Neutrophil (primary cell): ENCODE measurements at regions not wholly inside any gene's neighbourhood (a gene's known extent, or its start where the extent isn't known, plus 50 kb on each side); places are given as distances from the start of the nearest gene placed in this dataset.
"Not testable (repeated sequence)": the region's sequence is repeated elsewhere in the genome, so short reads cannot be mapped to it uniquely, and the experiment has no call there.

ENCODE experiments used
- H3K27ac ChIP-seq: fragments of 200-600 bp; sonication (generic); 2 replicates; pipeline ENCODE4 v1.5.1; 2016; ENCODE audit warnings: mild to moderate bottlenecking, moderate library complexity
- H3K27me3 ChIP-seq: fragments of 200-600 bp; sonication (generic); 2 replicates; pipeline ENCODE4 v1.6.0; 2016; ENCODE audit warnings: mild to moderate bottlenecking
- H3K36me3 ChIP-seq: fragments of 200-600 bp; sonication (generic); 2 replicates; pipeline ENCODE4 v1.5.1; 2017
- H3K4me1 ChIP-seq, 2 experiments: fragments of 200-600 bp in 1 of 2; sonication (generic) in 1 of 2; 1 replicate in 1 of 2; 2 replicates in 1 of 2; pipeline versions ENCODE4 v1.5.1 to v1.6.1; 2013 to 2016; ENCODE audit warnings: low read depth in 1 of 2, low read length in 1 of 2, mild to moderate bottlenecking in 1 of 2, moderate library complexity in 1 of 2; ENCODE audit not compliant: control insufficient read depth in 1 of 2, insufficient read depth in 1 of 2
- H3K4me3 ChIP-seq, 2 experiments: fragments of 200-600 bp in 1 of 2; sonication (generic) in 1 of 2; 1 replicate in 1 of 2; 2 replicates in 1 of 2; pipeline ENCODE4 v1.5.1; 2013 to 2016; ENCODE audit warnings: low read depth in 1 of 2, low read length in 1 of 2, mild to moderate bottlenecking in 1 of 2, moderate library complexity in 1 of 2
- H3K9me3 ChIP-seq: fragments of 200-600 bp; sonication (generic); 2 replicates; pipeline ENCODE4 v1.5.1; 2016
- TF ChIP-seq, protein P1 (sequence below): fragments of 200-600 bp; sonication (generic); IDR thresholded peaks from 2 replicates; pipeline ENCODE4 v1.5.1; 2016; ENCODE audit warnings: antibody characterized with exemption

DNA sequence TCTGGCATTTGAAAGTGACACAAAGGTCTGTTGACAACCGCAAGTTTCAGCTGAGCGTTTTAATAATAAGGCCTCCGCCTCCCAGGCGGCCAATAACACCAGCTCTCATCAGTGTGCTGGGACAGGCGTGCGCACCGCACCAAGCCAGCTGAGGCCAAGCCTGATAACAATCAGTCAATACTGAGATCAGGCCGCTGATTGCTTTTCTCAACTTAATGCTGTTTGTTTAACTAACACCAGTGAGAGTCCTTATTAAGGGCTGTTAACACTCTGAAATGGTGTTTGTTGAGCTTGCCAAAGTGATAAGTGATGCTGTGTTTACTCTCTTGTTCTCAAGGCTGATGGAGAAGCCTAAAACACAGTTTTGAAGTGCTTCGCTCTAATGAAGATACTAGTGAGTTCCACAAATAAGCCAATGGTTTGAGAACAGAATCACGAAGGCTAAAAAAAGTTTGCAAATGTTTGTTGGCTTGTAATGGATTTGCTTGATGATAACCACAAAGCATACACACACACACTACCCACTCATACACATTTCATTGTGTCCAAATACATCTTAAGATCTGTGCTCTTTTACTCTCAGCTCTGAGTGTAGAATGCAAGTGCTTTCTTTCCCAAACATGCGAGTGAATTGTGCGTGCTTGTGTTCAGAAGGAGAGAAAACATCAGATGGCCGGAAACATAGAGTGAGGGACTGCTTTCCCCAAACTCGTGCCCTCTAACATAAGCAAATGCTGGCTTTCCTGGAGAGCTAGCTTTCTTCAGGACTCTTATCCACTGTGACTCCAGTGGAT is 330.4 kb upstream of the KLF4 start:
- Histone ChIP-seq H3K27me3 (no peaks in the 10 kb centered on the region), H3K4me1 (no peaks in the 10 kb centered on the region), H3K36me3 (no peaks in the 10 kb centered on the region), H3K9me3 (no peaks in the 10 kb centered on the region), H3K27ac (no peak overlapping the region), H3K4me3 (no peak overlapping the region)
- TF ChIP-seq, protein P1, sequence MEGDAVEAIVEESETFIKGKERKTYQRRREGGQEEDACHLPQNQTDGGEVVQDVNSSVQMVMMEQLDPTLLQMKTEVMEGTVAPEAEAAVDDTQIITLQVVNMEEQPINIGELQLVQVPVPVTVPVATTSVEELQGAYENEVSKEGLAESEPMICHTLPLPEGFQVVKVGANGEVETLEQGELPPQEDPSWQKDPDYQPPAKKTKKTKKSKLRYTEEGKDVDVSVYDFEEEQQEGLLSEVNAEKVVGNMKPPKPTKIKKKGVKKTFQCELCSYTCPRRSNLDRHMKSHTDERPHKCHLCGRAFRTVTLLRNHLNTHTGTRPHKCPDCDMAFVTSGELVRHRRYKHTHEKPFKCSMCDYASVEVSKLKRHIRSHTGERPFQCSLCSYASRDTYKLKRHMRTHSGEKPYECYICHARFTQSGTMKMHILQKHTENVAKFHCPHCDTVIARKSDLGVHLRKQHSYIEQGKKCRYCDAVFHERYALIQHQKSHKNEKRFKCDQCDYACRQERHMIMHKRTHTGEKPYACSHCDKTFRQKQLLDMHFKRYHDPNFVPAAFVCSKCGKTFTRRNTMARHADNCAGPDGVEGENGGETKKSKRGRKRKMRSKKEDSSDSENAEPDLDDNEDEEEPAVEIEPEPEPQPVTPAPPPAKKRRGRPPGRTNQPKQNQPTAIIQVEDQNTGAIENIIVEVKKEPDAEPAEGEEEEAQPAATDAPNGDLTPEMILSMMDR, result no peak

DNA sequence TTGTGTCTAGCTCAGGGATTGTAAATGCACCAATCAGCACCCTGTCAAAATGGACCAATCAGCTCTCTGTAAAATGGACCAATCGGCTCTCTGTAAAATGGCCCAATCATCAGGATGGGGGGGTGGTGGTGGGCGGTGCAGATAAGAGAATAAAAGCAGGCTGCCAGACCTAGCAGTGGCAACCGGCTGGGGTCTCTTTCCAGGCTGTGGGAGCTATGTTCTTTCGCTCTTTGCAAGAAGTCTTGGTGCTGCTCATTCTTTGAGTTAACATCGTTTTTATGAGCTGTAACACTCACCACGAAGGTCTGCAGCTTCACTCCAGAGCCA is 328.9 kb upstream of the KLF4 start:
- H3K4me3 ChIP-seq, H3K4me1 ChIP-seq, H3K27me3 ChIP-seq, H3K36me3 ChIP-seq, H3K9me3 ChIP-seq, H3K27ac ChIP-seq: not testable (repeated sequence)

DNA sequence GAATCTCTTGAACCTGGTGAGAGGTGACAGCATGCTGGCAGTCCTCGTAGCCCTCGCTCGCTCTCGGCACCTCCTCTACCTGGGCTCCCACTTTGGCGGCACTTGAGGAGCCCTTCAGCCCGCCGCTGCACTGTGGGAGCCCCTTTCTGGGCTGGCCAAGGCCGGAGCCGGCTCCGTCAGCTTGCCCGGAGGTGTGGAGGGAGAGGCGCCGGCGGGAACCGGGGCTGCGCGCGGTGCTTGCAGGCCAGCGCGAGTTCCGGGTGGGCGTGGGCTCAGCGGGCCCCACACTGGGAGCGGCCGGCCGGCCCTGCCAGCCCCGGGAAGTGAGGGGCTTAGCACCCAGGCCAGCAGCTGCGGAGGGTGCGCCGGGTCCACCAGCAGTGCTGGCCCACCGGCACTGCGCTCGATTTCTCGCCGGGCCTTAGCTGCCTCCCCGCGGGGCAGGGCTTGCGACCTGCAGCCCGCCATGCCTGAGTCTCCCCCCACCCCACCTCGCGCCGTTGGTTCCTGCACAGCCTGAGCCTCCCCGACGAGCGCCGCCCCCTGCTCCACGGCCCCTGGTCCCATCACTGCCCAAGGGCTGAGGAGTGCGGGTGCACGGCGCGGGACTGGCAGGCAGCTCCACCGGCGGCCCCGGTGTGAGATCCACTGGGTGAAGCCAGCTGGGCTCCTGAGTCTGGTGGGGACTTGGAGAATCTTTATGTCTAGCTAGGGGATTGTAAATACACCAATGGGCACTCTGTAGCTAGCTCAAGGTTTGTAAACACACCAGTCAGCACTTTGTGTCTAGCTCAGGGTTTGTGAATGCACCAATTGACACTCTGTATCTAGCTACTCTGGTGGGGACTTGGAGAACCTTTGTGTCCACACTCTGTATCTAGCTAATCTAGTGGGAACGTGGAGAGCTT is 328.3 kb upstream of the KLF4 start:
- H3K27me3 ChIP-seq, H3K4me1 ChIP-seq, H3K9me3 ChIP-seq, H3K36me3 ChIP-seq, H3K4me3 ChIP-seq, H3K27ac ChIP-seq: not testable (repeated sequence)

DNA sequence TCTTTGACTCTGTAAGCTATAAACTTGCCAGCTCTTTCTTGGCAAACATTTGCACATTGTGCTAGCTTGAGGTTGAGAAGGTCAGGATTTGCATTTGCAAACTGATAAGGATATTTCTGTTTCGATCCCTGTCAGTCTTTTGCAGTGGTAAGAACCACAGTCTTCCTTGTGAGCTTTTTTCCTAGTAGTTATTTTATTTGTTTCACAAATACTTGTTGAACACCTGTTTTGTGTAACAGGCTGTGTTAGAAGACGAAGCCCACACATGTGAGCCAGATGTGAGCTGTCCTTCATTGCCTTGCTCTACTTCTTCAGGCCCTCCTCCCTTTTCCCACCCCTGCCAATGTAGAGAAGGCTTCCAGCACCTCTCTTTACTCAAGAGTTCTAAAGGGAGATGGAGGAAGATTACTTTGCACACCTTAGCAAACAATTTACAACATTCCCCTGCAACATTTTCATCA is 327.0 kb upstream of the KLF4 start:
- no peak overlapping the region for H3K4me3 ChIP-seq
- TF ChIP-seq, protein P1, result no peak
- no peaks in the 10 kb centered on the region for H3K27me3 ChIP-seq
- no peaks in the 10 kb centered on the region for H3K9me3 ChIP-seq
- no peaks in the 10 kb centered on the region for H3K4me1 ChIP-seq
- H3K36me3 ChIP-seq, result no peaks in the 10 kb centered on the region
- no peak overlapping the region for H3K27ac ChIP-seq

DNA sequence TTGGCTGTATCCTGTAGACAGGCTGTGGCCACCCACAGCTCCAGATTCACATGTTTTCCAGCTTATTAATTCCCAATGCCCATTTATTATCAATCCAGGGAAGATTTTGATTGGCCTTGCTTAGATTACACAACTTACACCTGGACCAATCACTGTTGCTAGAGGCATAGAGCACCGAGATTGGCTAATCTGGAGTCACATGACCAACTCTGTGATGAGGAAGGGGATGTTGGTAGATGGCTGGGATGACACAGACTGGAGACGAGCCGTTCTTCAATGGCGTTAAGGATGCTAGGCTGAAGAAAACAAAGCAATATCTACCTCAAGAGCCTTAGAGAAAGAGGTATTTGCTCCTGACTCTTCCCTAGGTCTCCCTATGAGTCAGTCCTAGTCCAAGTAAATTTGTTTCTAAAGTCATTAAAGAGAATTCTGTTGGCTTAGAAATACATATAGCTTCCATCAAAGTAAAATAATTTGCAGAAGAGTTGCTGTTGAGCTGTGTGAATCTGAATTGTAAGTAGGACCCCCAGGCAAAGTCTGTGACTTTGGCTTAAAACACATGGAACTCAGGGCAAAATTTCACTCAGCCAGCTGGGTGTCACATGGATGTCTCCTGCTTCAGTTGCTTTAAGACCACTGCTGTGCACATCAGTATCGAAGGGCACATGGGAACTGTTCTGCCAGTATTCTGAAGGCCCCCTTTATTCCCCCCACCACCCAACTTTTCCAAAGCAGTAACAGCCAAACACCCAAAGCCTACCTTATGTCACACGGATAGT is 326.4 kb upstream of the KLF4 start:
- H3K36me3 ChIP-seq, result no peaks in the 10 kb centered on the region
- H3K4me3 ChIP-seq, result no peak overlapping the region
- TF ChIP-seq, protein P1, result no peak
- no peak overlapping the region for H3K27ac ChIP-seq
- H3K27me3 ChIP-seq, result no peaks in the 10 kb centered on the region
- peaks cover 0 to 1% of the 10 kb centered on the region in 2 experiments for H3K4me1 ChIP-seq
- H3K9me3 ChIP-seq, result no peaks in the 10 kb centered on the region

DNA sequence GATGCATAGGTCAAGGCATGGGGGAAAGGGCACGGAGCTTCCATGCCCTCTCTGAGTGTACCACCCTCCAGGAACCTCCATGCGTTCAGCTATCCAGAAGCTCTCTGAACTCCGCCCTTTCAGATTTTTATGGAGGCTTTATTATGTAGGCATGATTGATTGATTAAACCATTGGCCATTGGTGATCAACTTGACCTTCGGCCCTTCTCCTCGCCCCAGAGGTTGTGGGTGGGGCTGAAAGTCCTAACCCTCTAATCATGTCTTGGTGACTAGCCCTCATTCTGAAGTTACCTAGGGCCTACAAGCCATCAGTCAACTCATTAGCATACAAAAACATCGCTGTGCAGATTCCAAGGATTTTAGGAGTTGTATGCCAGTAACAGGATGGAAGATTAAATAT is 323.7 kb upstream of the KLF4 start:
- H3K27ac ChIP-seq, result no peak overlapping the region
- H3K27me3 ChIP-seq, result no peaks in the 10 kb centered on the region
- TF ChIP-seq, protein P1, result no peak
- H3K4me3 ChIP-seq, result no peak overlapping the region
- peaks cover 0 to 6% of the 10 kb centered on the region in 2 experiments for H3K4me1 ChIP-seq
- H3K36me3 ChIP-seq, result no peaks in the 10 kb centered on the region
- no peaks in the 10 kb centered on the region for H3K9me3 ChIP-seq
